ENCODE measurements at regions not wholly inside any gene's neighbourhood (a gene's known extent, or its start where the extent isn't known, plus 50 kb on each side); places are given as distances from the start of the nearest gene placed in this dataset.
"Not testable (repeated sequence)": the region's sequence is repeated elsewhere in the genome, so short reads cannot be mapped to it uniquely, and the experiment has no call there.

- Histone ChIP-seq H3K79me1 (ENCODE audit: low read length) (no peaks in the 10 kb centered on the region), H3K9ac (ENCODE audit: low read length) (no peak overlapping the region), H4K12ac (ENCODE audit: low read depth, low read length) (no peak overlapping the region), H3K79me2 (ENCODE audit: control insufficient read depth, insufficient read depth, low read length, poor library complexity) (no peaks in the 10 kb centered on the region), H3K4me1 (ENCODE audit: control insufficient read depth in 1 of 2, insufficient read depth in 2 of 2, low read length in 2 of 2) (no peaks in the 10 kb centered on the region), H2BK5ac (ENCODE audit: low read depth, low read length, poor library complexity) (no peak overlapping the region), H2BK12ac (ENCODE audit: low read length) (no peak overlapping the region), H3K23ac (ENCODE audit: low read length) (no peak overlapping the region), H3K4me2 (ENCODE audit: low read length) (no peak overlapping the region), H2AFZ (ENCODE audit: insufficient read depth, low read length, poor library complexity) (no peak overlapping the region), H3K27ac (ENCODE audit: low read depth, low read length) (no peak overlapping the region), H3K14ac (ENCODE audit: low read length) (no peak overlapping the region), H2BK120ac (ENCODE audit: insufficient read depth, low read length, poor library complexity) (no peak overlapping the region), H3K36me3 (ENCODE audit: control insufficient read depth in 1 of 2, insufficient read depth in 2 of 2, low read length in 2 of 2) (no peaks in the 10 kb centered on the region), H3K18ac (ENCODE audit: low read length) (no peak overlapping the region), H3K27me3 (ENCODE audit: insufficient read depth, low read length) (no peaks in the 10 kb centered on the region), H3K4ac (ENCODE audit: low read depth, low read length) (no peak overlapping the region), H2AK5ac (ENCODE audit: low read length) (no peak overlapping the region), H3K4me3 (ENCODE audit: low read depth, low read length) (peak overlapping the region; percentile 54), H3K9me3 (ENCODE audit: insufficient read depth, low read depth, low read length) (peaks cover 22% of the 10 kb centered on the region), H4K8ac (ENCODE audit: low read depth, low read length) (no peak overlapping the region), H4K91ac (ENCODE audit: low read depth, low read length) (no peak overlapping the region)
- no peak for DNase-seq
- 100% methylated on average over 4 of the region's 8 CpGs for WGBS (ENCODE audit: extremely low coverage, insufficient coverage, insufficient read length)
Measured at GRCh38 chr20:29452186-29452585, 1805.3 kb upstream of the DEFB115 start.

GRCh38 chr20:29456987-29457693 is 1800.3 kb upstream of the DEFB115 start:
- not testable (repeated sequence) for H3K79me1 ChIP-seq (ENCODE audit: low read length); H2AK5ac ChIP-seq (ENCODE audit: low read length); H2AFZ ChIP-seq (ENCODE audit: insufficient read depth, low read length, poor library complexity); H3K4me2 ChIP-seq (ENCODE audit: low read length); H3K36me3 ChIP-seq (ENCODE audit: control insufficient read depth in 1 of 2, insufficient read depth in 2 of 2, low read length in 2 of 2); H3K4me3 ChIP-seq (ENCODE audit: low read depth, low read length); H4K8ac ChIP-seq (ENCODE audit: low read depth, low read length); H3K4me1 ChIP-seq (ENCODE audit: control insufficient read depth in 1 of 2, insufficient read depth in 2 of 2, low read length in 2 of 2); H3K4ac ChIP-seq (ENCODE audit: low read depth, low read length); H3K18ac ChIP-seq (ENCODE audit: low read length); H3K27ac ChIP-seq (ENCODE audit: low read depth, low read length); H3K27me3 ChIP-seq (ENCODE audit: insufficient read depth, low read length); DNase-seq; H2BK12ac ChIP-seq (ENCODE audit: low read length); H3K14ac ChIP-seq (ENCODE audit: low read length); H3K79me2 ChIP-seq (ENCODE audit: control insufficient read depth, insufficient read depth, low read length, poor library complexity); H2BK120ac ChIP-seq (ENCODE audit: insufficient read depth, low read length, poor library complexity); H3K9ac ChIP-seq (ENCODE audit: low read length); H4K91ac ChIP-seq (ENCODE audit: low read depth, low read length); H2BK5ac ChIP-seq (ENCODE audit: low read depth, low read length, poor library complexity); H3K23ac ChIP-seq (ENCODE audit: low read length); H4K12ac ChIP-seq (ENCODE audit: low read depth, low read length)
- no CpG with 5 or more reads among the region's 7 CpGs for WGBS (ENCODE audit: extremely low coverage, insufficient coverage, insufficient read length)
- H3K9me3 ChIP-seq (ENCODE audit: insufficient read depth, low read depth, low read length) = peaks cover 12% of the 10 kb centered on the region

- Histone ChIP-seq H4K8ac (ENCODE audit: low read depth, low read length) (no peak overlapping the region), H3K4me3 (ENCODE audit: low read depth, low read length) (no peak overlapping the region), H3K36me3 (ENCODE audit: control insufficient read depth in 1 of 2, insufficient read depth in 2 of 2, low read length in 2 of 2) (no peaks in the 10 kb centered on the region), H4K12ac (ENCODE audit: low read depth, low read length) (no peak overlapping the region), H3K27ac (ENCODE audit: low read depth, low read length) (no peak overlapping the region), H3K23ac (ENCODE audit: low read length) (no peak overlapping the region), H3K18ac (ENCODE audit: low read length) (no peak overlapping the region), H2AFZ (ENCODE audit: insufficient read depth, low read length, poor library complexity) (no peak overlapping the region), H2BK120ac (ENCODE audit: insufficient read depth, low read length, poor library complexity) (no peak overlapping the region), H2AK5ac (ENCODE audit: low read length) (no peak overlapping the region), H3K4me2 (ENCODE audit: low read length) (no peak overlapping the region), H2BK5ac (ENCODE audit: low read depth, low read length, poor library complexity) (no peak overlapping the region), H4K91ac (ENCODE audit: low read depth, low read length) (no peak overlapping the region), H3K9ac (ENCODE audit: low read length) (no peak overlapping the region), H2BK12ac (ENCODE audit: low read length) (no peak overlapping the region), H3K4me1 (ENCODE audit: control insufficient read depth in 1 of 2, insufficient read depth in 2 of 2, low read length in 2 of 2) (no peaks in the 10 kb centered on the region), H3K14ac (ENCODE audit: low read length) (no peak overlapping the region), H3K79me2 (ENCODE audit: control insufficient read depth, insufficient read depth, low read length, poor library complexity) (no peaks in the 10 kb centered on the region), H3K27me3 (ENCODE audit: insufficient read depth, low read length) (no peaks in the 10 kb centered on the region), H3K4ac (ENCODE audit: low read depth, low read length) (no peak overlapping the region), H3K79me1 (ENCODE audit: low read length) (no peaks in the 10 kb centered on the region), H3K9me3 (ENCODE audit: insufficient read depth, low read depth, low read length) (peaks cover 8% of the 10 kb centered on the region)
- no CpG with 5 or more reads among the region's 3 CpGs for WGBS (ENCODE audit: extremely low coverage, insufficient coverage, insufficient read length)
- no peak for DNase-seq
Measured at GRCh38 chr20:29472606-29473005, 1784.9 kb upstream of the DEFB115 start.

- H4K8ac ChIP-seq (ENCODE audit: low read depth, low read length); H3K4me1 ChIP-seq (ENCODE audit: control insufficient read depth in 1 of 2, insufficient read depth in 2 of 2, low read length in 2 of 2); H3K4ac ChIP-seq (ENCODE audit: low read depth, low read length); H3K18ac ChIP-seq (ENCODE audit: low read length); H3K79me2 ChIP-seq (ENCODE audit: control insufficient read depth, insufficient read depth, low read length, poor library complexity); H2BK5ac ChIP-seq (ENCODE audit: low read depth, low read length, poor library complexity); H3K36me3 ChIP-seq (ENCODE audit: control insufficient read depth in 1 of 2, insufficient read depth in 2 of 2, low read length in 2 of 2); H3K14ac ChIP-seq (ENCODE audit: low read length); H2AK5ac ChIP-seq (ENCODE audit: low read length); H2BK120ac ChIP-seq (ENCODE audit: insufficient read depth, low read length, poor library complexity); H3K4me3 ChIP-seq (ENCODE audit: low read depth, low read length); H3K27ac ChIP-seq (ENCODE audit: low read depth, low read length); DNase-seq; H3K9ac ChIP-seq (ENCODE audit: low read length); H3K23ac ChIP-seq (ENCODE audit: low read length); H4K12ac ChIP-seq (ENCODE audit: low read depth, low read length); H2BK12ac ChIP-seq (ENCODE audit: low read length); H2AFZ ChIP-seq (ENCODE audit: insufficient read depth, low read length, poor library complexity); H3K79me1 ChIP-seq (ENCODE audit: low read length); H3K27me3 ChIP-seq (ENCODE audit: insufficient read depth, low read length); H3K4me2 ChIP-seq (ENCODE audit: low read length); H4K91ac ChIP-seq (ENCODE audit: low read depth, low read length): not testable (repeated sequence)
- H3K9me3 ChIP-seq (ENCODE audit: insufficient read depth, low read depth, low read length) = peaks cover 11% of the 10 kb centered on the region
- no CpG with 5 or more reads among the region's 4 CpGs for WGBS (ENCODE audit: extremely low coverage, insufficient coverage, insufficient read length)
Measured at GRCh38 chr20:29492840-29493239, 1764.6 kb upstream of the DEFB115 start.
